ENCODE measurements at regions not wholly inside any gene's neighbourhood (a gene's known extent, or its start where the extent isn't known, plus 50 kb on each side); places are given as distances from the start of the nearest gene placed in this dataset.
A peak's percentile ranks its signal among the peaks of the same experiment; 100 is the strongest.

GRCh38 chrX:10904220-10904619 lies 206.9 kb upstream of the HCCS start:
- Histone ChIP-seq H3K56ac (ENCODE audit: extremely low read depth, insufficient read depth, low read length) (no peak overlapping the region), H4K91ac (ENCODE audit: insufficient read depth, low read depth, low read length) (peak overlapping the region; percentile 24; the same call in 1 of the 2 replicates), H2AFZ (replicated peaks; ENCODE audit: low read length, poor library complexity) (no peak overlapping the region), H4K20me1 (ENCODE audit: insufficient read depth, low read length) (no peaks in the 10 kb centered on the region), H2BK20ac (ENCODE audit: low read depth, low read length) (peak overlapping the region; percentile 8; the same call in 1 of the 2 replicates), H3K4me3 (ENCODE audit: insufficient read depth, low read depth, low read length) (no peak overlapping the region), H2AK5ac (ENCODE audit: low read depth, low read length) (no peak overlapping the region; the same call in 1 of the 2 replicates), H2BK120ac (ENCODE audit: low read depth, low read length) (peak overlapping the region; percentile 37), H3K4me1 (ENCODE audit: control insufficient read depth, insufficient read depth, low read length) (peaks cover 4% of the 10 kb centered on the region; the same call in 1 of the 2 replicates), H3K27ac (ENCODE audit: insufficient read depth, low read length) (no peak overlapping the region; the same call in 1 of the 2 replicates), H3K9me1 (ENCODE audit: insufficient read depth, low read length) (no peaks in the 10 kb centered on the region), H3K18ac (ENCODE audit: low read depth, low read length) (no peak overlapping the region), H4K5ac (ENCODE audit: low read depth, low read length) (no peak overlapping the region), H3K36me3 (ENCODE audit: control insufficient read depth, insufficient read depth, low read length) (no peaks in the 10 kb centered on the region), H3K27me3 (ENCODE audit: control insufficient read depth, insufficient read depth, low read length) (no peaks in the 10 kb centered on the region), H3K79me1 (ENCODE audit: low read depth in 1 of 2, low read length in 2 of 2) (no peaks in the 10 kb centered on the region), H2BK15ac (ENCODE audit: low read depth, low read length) (no peak overlapping the region; the same call in 2 of the 3 replicates), H3K9me3 (ENCODE audit: control insufficient read depth, insufficient read depth, low read length) (no peaks in the 10 kb centered on the region), H3K23ac (ENCODE audit: low read depth, low read length) (no peak overlapping the region), H3K9ac (ENCODE audit: low read depth, low read length) (no peak overlapping the region), H3K4me2 (ENCODE audit: low read depth, low read length) (no peak overlapping the region; the same call in 1 of the 2 replicates), H3K14ac (replicated peaks; ENCODE audit: low read depth, low read length) (no peak overlapping the region), H2BK5ac (ENCODE audit: low read depth, low read length, poor library complexity, severe bottlenecking) (peak overlapping the region; percentile 40), H3K4ac (ENCODE audit: low read depth, low read length) (no peak overlapping the region), H4K8ac (ENCODE audit: low read depth in 2 of 2, low read length in 2 of 2) (0 out of 4 replicates have a peak overlapping the region, but pooled peaks of 1 of the 2 experiments have one; percentile 47), H2AK9ac (replicated peaks; ENCODE audit: low read depth, low read length, poor library complexity) (no peak overlapping the region)
- intact Hi-C loops (cut with micrococcal nuclease), result no loop called here
- peak; percentile 64 for DNase-seq
- in situ Hi-C loops (cut with MboI; ENCODE audit: low sequenced_read_pairs), result no loop called here
- no TSS peak for BruUV-seq (replicated peaks)
- POLR2A ChIA-PET (ENCODE audit: unreplicated experiment), result no interaction called here
- peak; percentile 60 for ATAC-seq (ENCODE audit: low read depth)
- CTCF ChIA-PET, result no interaction called here
- 60% methylated on average over 1 of the region's 2 CpGs; no CpG with 5 or more reads in 1 of the 2 experiments for WGBS, 2 experiments (ENCODE audit: extremely low coverage in 2 of 2, insufficient read length in 1 of 2)
- dilution Hi-C loops (cut with HindIII; ENCODE audit: low sequenced_read_pairs, unreplicated experiment), result no loop called here
- TF ChIP-seq POLR2A (IDR thresholded peaks at IDR 0.05; ENCODE audit: low read depth, low read length) (no peak), FOS (IDR thresholded peaks at IDR 0.05; ENCODE audit: low read depth, low read length) (no peak), SMC3 (IDR thresholded peaks at IDR 0.05; ENCODE audit: low read depth, low read length) (no peak), BHLHE40 (IDR thresholded peaks at IDR 0.05; ENCODE audit: low read depth, low read length) (no peak), RFX5 (IDR thresholded peaks at IDR 0.05; ENCODE audit: low read depth, low read length) (no peak), MAFK (IDR thresholded peaks at IDR 0.05; ENCODE audit: low read depth, low read length) (no peak), ELK1 (IDR thresholded peaks at IDR 0.05; ENCODE audit: borderline replicate concordance, low read depth, low read length) (no peak), MXI1 (IDR thresholded peaks at IDR 0.05; ENCODE audit: borderline replicate concordance, low read depth, low read length) (no peak), MAZ (IDR thresholded peaks at IDR 0.05; ENCODE audit: borderline replicate concordance, low read depth, low read length) (no peak), CTCF (conservative IDR thresholded peaks at IDR 0.05; ENCODE audit: low read depth, low read length) (no peak), CEBPB (IDR thresholded peaks at IDR 0.05; ENCODE audit: low read depth, low read length) (no peak), USF2 (IDR thresholded peaks at IDR 0.05; ENCODE audit: low read depth, low read length) (no peak), RAD21 (IDR thresholded peaks at IDR 0.05; ENCODE audit: low read length) (no peak), RCOR1 (IDR thresholded peaks at IDR 0.05; ENCODE audit: insufficient replicate concordance, low read length) (no peak), CHD1 (IDR thresholded peaks at IDR 0.05; ENCODE audit: low read depth, low read length) (no peak), NFE2L2 (IDR thresholded peaks at IDR 0.05; ENCODE audit: low read depth, low read length) (no peak)
